CD4-positive, CD25-positive, alpha-beta regulatory T cell (primary cell): ENCODE measurements at regions not wholly inside any gene's neighbourhood (a gene's known extent, or its start where the extent isn't known, plus 50 kb on each side); places are given as distances from the start of the nearest gene placed in this dataset.

Source experiments
- ATAC-seq, 2 donors: fragments of 150-1000 bp; cut with Tn5 transposase; one replicate each; pipeline ENCODE4 v1.10.0; 2021; ENCODE audit warnings: low read depth in 2 of 2, moderate number of reproducible peaks in 2 of 2, moderate library complexity in 1 of 2
- DNase-seq, 3 donors: peaks; one replicate each; pipeline versions ENCODE4 v3.0.0 to v3.0.0-alpha.2; 2012 to 2022; ENCODE audit warnings: mixed read lengths in 1 of 3
- H3K27ac ChIP-seq: one replicate; pipeline ENCODE4 v1.7.0; 2013; ENCODE audit warnings: mild to moderate bottlenecking, low read length; ENCODE audit not compliant: insufficient read depth, poor library complexity, severe bottlenecking
- H3K27me3 ChIP-seq: one replicate; pipeline ENCODE4 v1.7.0; 2013; ENCODE audit warnings: low read length; ENCODE audit not compliant: control insufficient read depth, insufficient read depth
- H3K36me3 ChIP-seq: one replicate; pipeline ENCODE4 v1.7.0; 2013; ENCODE audit warnings: mild to moderate bottlenecking, low read length, moderate library complexity; ENCODE audit not compliant: control insufficient read depth, insufficient read depth
- H3K4me1 ChIP-seq: 2 replicates; pipeline ENCODE4 v1.7.0; 2013; ENCODE audit warnings: mild to moderate bottlenecking, low read length; ENCODE audit not compliant: insufficient read depth, control insufficient read depth, poor library complexity, severe bottlenecking
- H3K4me3 ChIP-seq: one replicate; pipeline ENCODE4 v1.7.0; 2013; ENCODE audit warnings: low read depth, mild to moderate bottlenecking, low read length, moderate library complexity
- H3K9me3 ChIP-seq, 2 experiments: 1 replicate in 1 of 2; 2 replicates in 1 of 2; pipeline ENCODE4 v1.7.0; 2013; ENCODE audit warnings: low read length in 2 of 2, mild to moderate bottlenecking in 1 of 2, moderate library complexity in 1 of 2; ENCODE audit not compliant: control insufficient read depth in 2 of 2
- H3K27ac Mint-ChIP-seq, 3 donors: one replicate each; pipeline ENCODE4 v1.8.0; 2020 to 2022; ENCODE audit warnings: mild to moderate bottlenecking in 3 of 3, mixed read lengths in 3 of 3, moderate library complexity in 2 of 3
- H3K27me3 Mint-ChIP-seq: one replicate; pipeline ENCODE4 v1.8.0; 2022; ENCODE audit warnings: mild to moderate bottlenecking, mixed read lengths
- H3K36me3 Mint-ChIP-seq: one replicate; pipeline ENCODE4 v1.8.0; 2020; ENCODE audit warnings: mixed read lengths
- H3K4me1 Mint-ChIP-seq, 4 donors: one replicate each; pipeline ENCODE4 v1.8.0; 2020 to 2022; ENCODE audit warnings: mixed read lengths in 4 of 4, mild to moderate bottlenecking in 1 of 4
- H3K4me3 Mint-ChIP-seq, 4 donors: one replicate each; pipeline ENCODE4 v1.8.0; 2020 to 2022; ENCODE audit warnings: mild to moderate bottlenecking in 4 of 4, mixed read lengths in 4 of 4, moderate library complexity in 3 of 4
- H3K9me3 Mint-ChIP-seq, 7 donors: one replicate each; pipeline ENCODE4 v1.8.0; 2020 to 2022; ENCODE audit warnings: mixed read lengths in 7 of 7, mild to moderate bottlenecking in 3 of 7, moderate library complexity in 2 of 7

DNA sequence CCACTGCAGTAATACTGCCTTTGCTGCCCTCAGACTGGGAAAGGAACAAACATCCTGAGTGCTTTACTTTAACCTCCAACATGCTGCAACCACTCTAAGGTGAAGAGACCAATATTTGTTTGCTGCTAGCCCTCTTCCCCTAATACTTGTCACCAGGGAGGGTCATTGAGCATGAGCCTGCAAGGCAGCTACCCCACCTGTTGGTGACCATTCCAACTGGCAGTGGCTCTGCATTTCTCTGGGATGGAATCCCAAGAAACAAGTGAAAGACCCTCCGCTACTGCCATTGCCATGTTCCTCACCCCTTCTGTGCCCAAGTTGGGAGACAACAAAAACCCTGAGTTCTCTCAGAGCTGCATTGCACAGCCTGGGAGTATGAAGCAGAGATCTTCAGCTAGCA lies 462.7 kb downstream of the ZBBX start:
- no peaks in the 10 kb centered on the region for H3K27me3 Mint-ChIP-seq
- H3K4me1 ChIP-seq: no peaks in the 10 kb centered on the region

GRCh38 chr3:166902374-166902773 lies 477.7 kb downstream of the ZBBX start:
- DNase-seq (no peak), ATAC-seq (no peak)
- Mint-ChIP-seq H3K9me3 (peaks cover 0 to 19% (median 10%) of the 10 kb centered on the region in 7 donors), H3K27me3 (no peaks in the 10 kb centered on the region), H3K4me1 (no peaks in the 10 kb centered on the region), H3K27ac (no peak overlapping the region), H3K36me3 (no peaks in the 10 kb centered on the region), H3K4me3 (no peak overlapping the region)
- Histone ChIP-seq H3K27me3 (no peaks in the 10 kb centered on the region), H3K36me3 (no peaks in the 10 kb centered on the region), H3K9me3 (no peaks in the 10 kb centered on the region), H3K4me1 (no peaks in the 10 kb centered on the region), H3K27ac (no peak overlapping the region), H3K4me3 (no peak overlapping the region)

More for the DNA sequence above, 462.7 kb downstream of the ZBBX start:
- DNase-seq (no peak), ATAC-seq (no peak)
- Mint-ChIP-seq H3K4me1 (no peaks in the 10 kb centered on the region), H3K9me3 (peaks cover 1 to 51% (median 16%) of the 10 kb centered on the region in 7 donors), H3K27ac (no peak overlapping the region), H3K36me3 (no peaks in the 10 kb centered on the region), H3K4me3 (no peak overlapping the region)
- Histone ChIP-seq H3K36me3 (no peaks in the 10 kb centered on the region), H3K27me3 (no peaks in the 10 kb centered on the region), H3K27ac (no peak overlapping the region), H3K4me3 (no peak overlapping the region), H3K9me3 (peaks cover 0 to 6% of the 10 kb centered on the region in 2 experiments)

- no peaks in the 10 kb centered on the region for H3K4me1 ChIP-seq
- DNase-seq (no peak), ATAC-seq (no peak)
- Mint-ChIP-seq H3K4me3 (no peak overlapping the region), H3K36me3 (no peaks in the 10 kb centered on the region), H3K4me1 (no peaks in the 10 kb centered on the region), H3K9me3 (peaks cover 0 to 18% (median 8%) of the 10 kb centered on the region in 7 donors), H3K27me3 (no peaks in the 10 kb centered on the region), H3K27ac (no peak overlapping the region)
- H3K36me3 ChIP-seq: no peaks in the 10 kb centered on the region
- H3K27me3 ChIP-seq: no peaks in the 10 kb centered on the region
- H3K27ac ChIP-seq: no peak overlapping the region
- H3K9me3 ChIP-seq: no peaks in the 10 kb centered on the region
- no peak overlapping the region for H3K4me3 ChIP-seq
Observed at GRCh38 chr3:166900866-166901577, 479.1 kb downstream of the ZBBX start.

DNA sequence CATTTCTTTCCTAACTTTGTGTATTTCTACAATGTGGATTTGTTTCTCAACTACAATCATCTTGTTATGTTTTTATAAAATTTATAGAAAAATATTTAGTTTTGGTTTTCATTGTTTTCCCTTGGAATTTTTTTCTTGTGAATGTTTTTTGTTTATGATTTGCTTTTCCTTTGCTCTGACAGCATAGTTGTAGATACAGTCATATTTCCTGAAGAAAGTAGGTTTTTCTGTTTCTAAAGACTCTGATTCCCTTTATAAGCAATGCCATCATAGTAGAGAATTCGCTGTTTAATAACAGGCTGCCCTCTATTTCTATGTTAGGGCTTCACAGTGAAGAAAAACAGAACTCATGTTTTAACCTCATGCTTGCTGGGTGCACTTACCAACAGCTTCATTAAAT lies 482.3 kb downstream of the ZBBX start:
- no peaks in the 10 kb centered on the region for H3K36me3 ChIP-seq
- peaks cover 0 to 11% (median 3%) of the 10 kb centered on the region in 7 donors for H3K9me3 Mint-ChIP-seq
- no peaks in the 10 kb centered on the region for H3K4me1 Mint-ChIP-seq
- no peaks in the 10 kb centered on the region for H3K9me3 ChIP-seq
- H3K27ac Mint-ChIP-seq: no peak overlapping the region
- H3K36me3 Mint-ChIP-seq: no peaks in the 10 kb centered on the region
- H3K4me3 Mint-ChIP-seq: no peak overlapping the region
- H3K4me3 ChIP-seq: no peak overlapping the region
- ATAC-seq (no peak), DNase-seq (no peak)
- H3K27me3 Mint-ChIP-seq: no peaks in the 10 kb centered on the region
- no peaks in the 10 kb centered on the region for H3K4me1 ChIP-seq
- H3K27me3 ChIP-seq: no peaks in the 10 kb centered on the region
- H3K27ac ChIP-seq: no peak overlapping the region

DNA sequence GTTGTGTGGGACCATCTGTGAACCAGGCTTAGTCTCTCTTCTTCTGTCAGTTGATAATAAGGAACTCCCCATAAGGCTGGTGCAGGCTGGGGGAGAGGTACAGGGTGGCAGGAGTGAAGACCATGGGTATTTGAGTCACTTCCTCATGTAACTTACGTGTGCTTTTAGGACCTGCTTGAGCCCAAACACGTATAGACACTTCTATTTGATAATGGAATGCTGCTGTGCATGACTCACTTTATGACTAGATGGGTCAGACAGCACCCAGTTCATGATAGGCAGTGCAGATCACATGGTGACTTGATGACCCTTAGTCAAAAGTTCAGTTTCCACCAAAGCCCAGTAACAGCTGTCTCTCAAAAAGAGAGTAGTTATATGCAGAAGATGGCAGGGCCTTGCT lies 490.9 kb downstream of the ZBBX start:
- H3K27me3 Mint-ChIP-seq: no peaks in the 10 kb centered on the region
- H3K4me1 Mint-ChIP-seq: no peaks in the 10 kb centered on the region
- Histone ChIP-seq H3K9me3 (no peaks in the 10 kb centered on the region), H3K27me3 (no peaks in the 10 kb centered on the region), H3K4me3 (no peak overlapping the region), H3K4me1 (no peaks in the 10 kb centered on the region), H3K27ac (no peak overlapping the region), H3K36me3 (no peaks in the 10 kb centered on the region)
- DNase-seq (no peak), ATAC-seq (no peak)
- peaks cover 0 to 11% (median 3%) of the 10 kb centered on the region in 7 donors for H3K9me3 Mint-ChIP-seq
- H3K36me3 Mint-ChIP-seq: no peaks in the 10 kb centered on the region
- H3K27ac Mint-ChIP-seq: no peak overlapping the region
- no peak overlapping the region for H3K4me3 Mint-ChIP-seq

DNA sequence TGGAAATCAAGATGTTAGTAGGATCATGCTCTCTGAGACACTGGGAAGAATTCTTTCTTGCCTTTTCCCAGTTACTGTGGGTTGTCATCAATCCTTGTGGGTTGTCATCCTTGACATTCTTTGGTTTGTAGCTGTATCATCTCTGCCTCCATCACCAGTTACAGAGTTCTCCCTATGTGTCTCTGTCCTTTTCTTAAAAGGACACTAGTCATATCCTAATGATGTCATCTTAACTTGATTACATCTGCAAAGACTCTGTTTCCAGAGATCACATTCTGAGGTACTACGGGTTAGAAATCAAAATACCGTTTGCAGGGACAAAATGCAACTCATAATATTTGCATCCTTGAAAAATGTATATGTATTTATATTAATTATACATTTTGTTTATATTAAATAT lies 500.4 kb downstream of the ZBBX start:
- no peak overlapping the region for H3K27ac ChIP-seq
- Mint-ChIP-seq H3K4me3 (no peak overlapping the region), H3K4me1 (no peaks in the 10 kb centered on the region)

DNA sequence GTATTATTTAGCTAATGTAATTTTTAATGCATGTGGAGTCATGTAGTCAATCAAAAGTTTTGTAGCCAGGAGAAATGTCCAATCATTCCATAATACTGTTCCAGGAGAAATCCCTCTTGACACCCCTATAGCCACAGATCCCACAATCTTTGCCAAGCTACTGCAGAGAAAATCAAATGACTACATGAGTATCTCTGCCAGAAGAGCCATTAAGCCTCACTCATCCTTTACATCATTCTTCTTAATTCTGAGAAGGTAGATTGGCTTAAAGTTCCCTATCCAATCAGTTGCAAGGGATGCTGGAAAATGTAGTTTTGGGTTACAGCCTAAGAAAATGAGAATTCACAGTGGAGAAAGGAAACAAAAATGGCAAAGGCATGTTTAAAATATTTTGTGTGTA lies 502.1 kb downstream of the ZBBX start:
- no peak for DNase-seq
- Histone ChIP-seq H3K36me3 (no peaks in the 10 kb centered on the region), H3K4me1 (no peaks in the 10 kb centered on the region), H3K9me3 (no peaks in the 10 kb centered on the region), H3K4me3 (no peak overlapping the region), H3K27ac (no peak overlapping the region), H3K27me3 (no peaks in the 10 kb centered on the region)
- Mint-ChIP-seq H3K4me1 (no peaks in the 10 kb centered on the region), H3K9me3 (peaks cover 1 to 17% (median 8%) of the 10 kb centered on the region in 7 donors), H3K27me3 (no peaks in the 10 kb centered on the region), H3K4me3 (no peak overlapping the region), H3K27ac (no peak overlapping the region), H3K36me3 (no peaks in the 10 kb centered on the region)
- no peak for ATAC-seq

More for the DNA sequence above, 500.4 kb downstream of the ZBBX start:
- Histone ChIP-seq H3K27me3 (no peaks in the 10 kb centered on the region), H3K36me3 (no peaks in the 10 kb centered on the region), H3K4me1 (no peaks in the 10 kb centered on the region), H3K9me3 (no peaks in the 10 kb centered on the region), H3K4me3 (no peak overlapping the region)
- Mint-ChIP-seq H3K36me3 (no peaks in the 10 kb centered on the region), H3K9me3 (peaks cover 0 to 17% (median 8%) of the 10 kb centered on the region in 7 donors), H3K27ac (no peak overlapping the region), H3K27me3 (no peaks in the 10 kb centered on the region)
- no peak for ATAC-seq
- DNase-seq: no peak
